GM10266 (cell line): ENCODE measurements at regions not wholly inside any gene's neighbourhood (a gene's known extent, or its start where the extent isn't known, plus 50 kb on each side); places are given as distances from the start of the nearest gene placed in this dataset.

Experiments used
- DNase-seq: peaks from one replicate; pipeline ENCODE4 v3.0.0; 2012; ENCODE audit errors: extremely low spot score
- CTCF ChIP-seq: IDR thresholded peaks from 2 replicates; pipeline ENCODE4 v1.5.1; 2012; ENCODE audit warnings: mild to moderate bottlenecking, low read depth; ENCODE audit not compliant: control insufficient read depth, insufficient read depth; ENCODE audit errors: missing control alignments

- DNase-seq: no peak
- no peak for TF ChIP-seq CTCF
These were observed 918.9 kb downstream of the GRID1 start for GRCh38 chr10:85447690-85448089.

- DNase-seq: no peak
- TF ChIP-seq CTCF: no peak
These were observed 917.9 kb downstream of the GRID1 start for GRCh38 chr10:85448716-85449115.

GRCh38 chr10:85454386-85454785, 912.2 kb downstream of the GRID1 start:
- no peak for TF ChIP-seq CTCF

GRCh38 chr10:85457191-85457590, 909.4 kb downstream of the GRID1 start:
- TF ChIP-seq CTCF: no peak
- DNase-seq: no peak

More at GRCh38 chr10:85454386-85454785, 912.2 kb downstream of the GRID1 start:
- DNase-seq: no peak

GRCh38 chr10:85458324-85458723, 908.3 kb downstream of the GRID1 start:
- no peak for DNase-seq
- no peak for TF ChIP-seq CTCF

- no peak for DNase-seq
- TF ChIP-seq CTCF: no peak
These were observed 906.7 kb downstream of the GRID1 start for GRCh38 chr10:85459906-85460305.

GRCh38 chr10:85464336-85464735, 902.3 kb downstream of the GRID1 start:
- no peak for DNase-seq
- TF ChIP-seq CTCF: no peak

GRCh38 chr10:85477979-85478378, 888.6 kb downstream of the GRID1 start:
- DNase-seq: no peak
- TF ChIP-seq CTCF: no peak
